Astrocyte (in vitro differentiated cells and primary cell): ENCODE measurements at regions not wholly inside any gene's neighbourhood (a gene's known extent, or its start where the extent isn't known, plus 50 kb on each side); places are given as distances from the start of the nearest gene placed in this dataset.

Experiments
- EZH2 ChIP-seq: IDR thresholded peaks from 2 replicates; pipeline ENCODE4 v1.6.1; 2012; ENCODE audit warnings: mild to moderate bottlenecking, low read length, inconsistent platforms; ENCODE audit not compliant: insufficient read depth
- TF ChIP-seq, protein P1 (sequence below): IDR thresholded peaks from 2 replicates; pipeline ENCODE4 v1.5.1; 2011; ENCODE audit warnings: low read depth, mild to moderate bottlenecking, inconsistent platforms, low read length, moderate library complexity; ENCODE audit not compliant: insufficient read depth

DNA sequence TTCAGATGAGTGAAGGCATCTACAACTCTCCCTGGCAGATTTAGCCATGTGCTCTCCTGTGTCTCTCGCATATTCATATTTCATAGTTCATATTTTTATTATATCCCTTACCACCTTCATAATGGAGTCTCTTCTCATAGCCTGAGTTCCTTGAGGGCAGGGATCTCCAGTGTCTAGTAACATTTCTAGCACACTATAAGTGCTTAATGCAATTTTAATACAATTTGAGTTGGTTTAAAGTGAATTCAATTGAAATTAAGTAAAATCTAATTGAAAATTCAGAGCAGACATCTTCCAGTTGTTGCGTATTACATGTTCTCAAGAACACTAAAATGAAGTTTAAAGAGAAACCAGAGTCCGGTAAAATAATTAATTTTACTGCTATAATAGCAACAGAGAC is 163.6 kb upstream of the GNAI1 start:
- no peak for TF ChIP-seq EZH2
- TF ChIP-seq, protein P1, sequence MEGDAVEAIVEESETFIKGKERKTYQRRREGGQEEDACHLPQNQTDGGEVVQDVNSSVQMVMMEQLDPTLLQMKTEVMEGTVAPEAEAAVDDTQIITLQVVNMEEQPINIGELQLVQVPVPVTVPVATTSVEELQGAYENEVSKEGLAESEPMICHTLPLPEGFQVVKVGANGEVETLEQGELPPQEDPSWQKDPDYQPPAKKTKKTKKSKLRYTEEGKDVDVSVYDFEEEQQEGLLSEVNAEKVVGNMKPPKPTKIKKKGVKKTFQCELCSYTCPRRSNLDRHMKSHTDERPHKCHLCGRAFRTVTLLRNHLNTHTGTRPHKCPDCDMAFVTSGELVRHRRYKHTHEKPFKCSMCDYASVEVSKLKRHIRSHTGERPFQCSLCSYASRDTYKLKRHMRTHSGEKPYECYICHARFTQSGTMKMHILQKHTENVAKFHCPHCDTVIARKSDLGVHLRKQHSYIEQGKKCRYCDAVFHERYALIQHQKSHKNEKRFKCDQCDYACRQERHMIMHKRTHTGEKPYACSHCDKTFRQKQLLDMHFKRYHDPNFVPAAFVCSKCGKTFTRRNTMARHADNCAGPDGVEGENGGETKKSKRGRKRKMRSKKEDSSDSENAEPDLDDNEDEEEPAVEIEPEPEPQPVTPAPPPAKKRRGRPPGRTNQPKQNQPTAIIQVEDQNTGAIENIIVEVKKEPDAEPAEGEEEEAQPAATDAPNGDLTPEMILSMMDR, result no peak
